T-helper 2 cell treated with Interferon-gamma antibody and Interleukin-4, amounts not matched to agents 5 μg/mL and 100 μg/mL, for 36 hours (primary cell): ENCODE measurements at regions not wholly inside any gene's neighbourhood (a gene's known extent, or its start where the extent isn't known, plus 50 kb on each side); places are given as distances from the start of the nearest gene placed in this dataset.

Experiments
- DNase-seq: peaks from one replicate; pipeline ENCODE4 v3.0.0; 2021; ENCODE audit warnings: low spot score
- H3K27ac Mint-ChIP-seq: one replicate; pipeline ENCODE4 v1.8.0; 2021; ENCODE audit warnings: mild to moderate bottlenecking, mixed read lengths
- H3K27me3 Mint-ChIP-seq: one replicate; pipeline ENCODE4 v1.8.0; 2021; ENCODE audit warnings: low read depth, mixed read lengths
- H3K36me3 Mint-ChIP-seq: one replicate; pipeline ENCODE4 v1.8.0; 2021; ENCODE audit warnings: low read depth, mixed read lengths
- H3K4me1 Mint-ChIP-seq: one replicate; pipeline ENCODE4 v1.8.0; 2021; ENCODE audit warnings: low read depth, mixed read lengths
- H3K4me3 Mint-ChIP-seq: one replicate; pipeline ENCODE4 v1.8.0; 2022; ENCODE audit warnings: mild to moderate bottlenecking, moderate library complexity, mixed read lengths
- H3K9me3 Mint-ChIP-seq: one replicate; pipeline ENCODE4 v1.8.0; 2021; ENCODE audit warnings: mixed read lengths

GRCh38 chr5:56490971-56491468 is 257.9 kb upstream of the ANKRD55 start:
- Mint-ChIP-seq H3K27ac (peak overlapping the region; percentile 83), H3K36me3 (peaks cover 6% of the 10 kb centered on the region), H3K4me3 (peak overlapping the region; percentile 58), H3K9me3 (peaks cover 13% of the 10 kb centered on the region), H3K4me1 (peaks cover 30% of the 10 kb centered on the region), H3K27me3 (no peaks in the 10 kb centered on the region)
- peak; percentile 70 for DNase-seq

DNA sequence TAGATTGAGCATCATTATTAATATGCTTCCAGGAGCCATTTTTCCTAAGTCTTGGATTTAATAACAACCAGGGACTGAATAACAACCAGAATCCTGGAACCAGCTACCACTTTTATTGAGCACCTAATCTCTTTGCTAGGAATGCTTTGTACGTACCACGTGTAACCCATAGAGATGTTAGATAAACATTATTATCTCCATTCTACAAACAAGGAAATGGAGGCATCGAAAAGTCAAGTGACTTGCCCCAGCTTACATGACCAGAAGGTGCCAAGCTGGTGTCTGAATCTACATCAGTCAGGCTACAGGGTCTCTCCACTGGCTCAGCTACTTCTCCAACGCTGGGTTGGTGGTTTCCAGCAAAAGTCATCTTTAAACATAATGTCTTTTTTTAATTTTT is 256.1 kb upstream of the ANKRD55 start:
- Mint-ChIP-seq H3K4me1 (peaks cover 26% of the 10 kb centered on the region), H3K36me3 (peaks cover 6% of the 10 kb centered on the region), H3K4me3 (no peak overlapping the region), H3K9me3 (peaks cover 13% of the 10 kb centered on the region), H3K27ac (no peak overlapping the region), H3K27me3 (no peaks in the 10 kb centered on the region)
- DNase-seq: no peak

- DNase-seq: no peak
- Mint-ChIP-seq H3K27me3 (no peaks in the 10 kb centered on the region), H3K27ac (no peak overlapping the region), H3K9me3 (peaks cover 19% of the 10 kb centered on the region), H3K4me3 (no peak overlapping the region), H3K4me1 (peaks cover 29% of the 10 kb centered on the region), H3K36me3 (peaks cover 6% of the 10 kb centered on the region)
Observed at GRCh38 chr5:56487528-56488115, 254.5 kb upstream of the ANKRD55 start.

- H3K4me1 Mint-ChIP-seq: peaks cover 40% of the 10 kb centered on the region
- H3K9me3 Mint-ChIP-seq: peaks cover 14% of the 10 kb centered on the region
- peak overlapping the region; percentile 83 for H3K4me3 Mint-ChIP-seq
- peaks cover 3% of the 10 kb centered on the region for H3K36me3 Mint-ChIP-seq
- no peak overlapping the region for H3K27ac Mint-ChIP-seq
- H3K27me3 Mint-ChIP-seq: no peaks in the 10 kb centered on the region
- no peak for DNase-seq
Observed at GRCh38 chr5:56482363-56482762, 249.2 kb upstream of the ANKRD55 start.

- no peaks in the 10 kb centered on the region for H3K27me3 Mint-ChIP-seq
Observed at GRCh38 chr5:56481428-56482357, 248.6 kb upstream of the ANKRD55 start.

DNA sequence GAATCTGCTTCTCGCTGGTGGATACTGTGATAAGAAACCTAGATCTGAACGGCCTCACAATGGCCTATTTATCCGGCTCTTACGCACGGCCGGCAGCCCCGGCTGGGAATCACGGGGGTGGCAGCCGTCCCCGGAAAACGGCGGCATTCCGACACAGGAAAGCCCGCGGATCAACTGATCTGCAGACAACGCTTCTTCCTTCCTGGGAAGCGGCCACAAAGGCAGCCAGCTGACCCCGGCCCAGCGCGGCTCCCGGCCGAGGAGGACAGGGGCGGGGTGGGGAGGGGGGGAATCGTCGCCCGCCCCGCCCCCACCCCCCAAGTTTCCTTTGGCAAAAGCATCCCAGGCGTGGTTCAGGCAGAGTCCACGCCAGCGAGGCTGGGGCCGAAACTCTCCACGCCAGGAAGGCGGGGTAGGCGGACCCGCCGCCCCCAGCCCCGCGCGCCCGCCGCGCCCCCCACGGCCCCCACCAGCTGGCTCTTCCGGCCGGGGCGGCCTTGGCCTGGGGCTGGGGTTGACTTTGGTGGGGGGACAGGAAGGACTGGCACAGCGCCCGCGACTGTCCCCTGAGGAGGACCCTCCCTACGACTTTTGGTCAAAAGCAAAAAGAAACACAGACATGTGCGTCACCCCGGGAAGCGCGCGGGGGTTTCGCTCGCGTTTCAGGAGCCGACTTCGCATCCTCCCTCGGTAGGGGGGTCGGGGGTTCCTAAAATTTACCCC is 247.7 kb upstream of the ANKRD55 start:
- peak overlapping the region; percentile 83 for H3K4me3 Mint-ChIP-seq
- no peak for DNase-seq
- H3K36me3 Mint-ChIP-seq: no peaks in the 10 kb centered on the region
- H3K27me3 Mint-ChIP-seq: no peaks in the 10 kb centered on the region
- H3K27ac Mint-ChIP-seq: peak overlapping the region; percentile 92
- H3K4me1 Mint-ChIP-seq: peaks cover 47% of the 10 kb centered on the region
- peaks cover 6% of the 10 kb centered on the region for H3K9me3 Mint-ChIP-seq

More at GRCh38 chr5:56481428-56482357, 248.6 kb upstream of the ANKRD55 start:
- peak; percentile 18 for DNase-seq
- peak overlapping the region; percentile 85 for H3K27ac Mint-ChIP-seq
- peak overlapping the region; percentile 83 for H3K4me3 Mint-ChIP-seq
- peaks cover 2% of the 10 kb centered on the region for H3K36me3 Mint-ChIP-seq
- peaks cover 41% of the 10 kb centered on the region for H3K4me1 Mint-ChIP-seq
- peaks cover 9% of the 10 kb centered on the region for H3K9me3 Mint-ChIP-seq

- Mint-ChIP-seq H3K4me1 (peaks cover 48% of the 10 kb centered on the region), H3K27ac (peak overlapping the region; percentile 92), H3K4me3 (peak overlapping the region; percentile 73), H3K9me3 (peaks cover 6% of the 10 kb centered on the region), H3K36me3 (no peaks in the 10 kb centered on the region), H3K27me3 (no peaks in the 10 kb centered on the region)
- peak; percentile 52 for DNase-seq
Observed at GRCh38 chr5:56480078-56480704, 247.1 kb upstream of the ANKRD55 start.

DNA sequence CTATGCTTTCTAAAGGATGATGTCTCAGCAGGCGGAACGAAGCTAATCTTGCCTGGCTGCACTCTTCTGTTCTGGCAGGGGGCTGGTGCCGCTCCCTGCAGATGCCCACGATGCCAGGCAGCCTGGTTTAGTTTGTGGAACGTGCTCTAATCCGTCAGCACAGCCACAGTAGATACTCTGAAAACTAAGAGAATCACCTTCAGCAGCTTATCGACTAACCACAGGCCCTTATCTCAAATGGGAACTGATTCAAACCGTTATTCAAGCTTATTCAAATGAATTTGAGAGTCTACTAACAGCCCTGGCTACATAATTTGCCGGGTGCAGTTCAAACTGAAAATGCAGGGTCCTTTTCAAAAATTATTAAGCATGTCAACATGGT is 246.6 kb upstream of the ANKRD55 start:
- H3K27me3 Mint-ChIP-seq: no peaks in the 10 kb centered on the region
- H3K9me3 Mint-ChIP-seq: peaks cover 6% of the 10 kb centered on the region
- peak overlapping the region; percentile 92 for H3K27ac Mint-ChIP-seq
- peak; percentile 52 for DNase-seq
- no peaks in the 10 kb centered on the region for H3K36me3 Mint-ChIP-seq
- peak overlapping the region; percentile 73 for H3K4me3 Mint-ChIP-seq
- peaks cover 48% of the 10 kb centered on the region for H3K4me1 Mint-ChIP-seq

- no peaks in the 10 kb centered on the region for H3K27me3 Mint-ChIP-seq
- DNase-seq: no peak
- H3K36me3 Mint-ChIP-seq: no peaks in the 10 kb centered on the region
- peaks cover 48% of the 10 kb centered on the region for H3K4me1 Mint-ChIP-seq
- peak overlapping the region; percentile 73 for H3K4me3 Mint-ChIP-seq
- H3K27ac Mint-ChIP-seq: peak overlapping the region; percentile 92
- peaks cover 6% of the 10 kb centered on the region for H3K9me3 Mint-ChIP-seq
Observed at GRCh38 chr5:56479126-56479525, 246.0 kb upstream of the ANKRD55 start.

- Mint-ChIP-seq H3K4me1 (peaks cover 48% of the 10 kb centered on the region), H3K27ac (no peak overlapping the region), H3K4me3 (no peak overlapping the region)
Observed at GRCh38 chr5:56478062-56478461, 244.9 kb upstream of the ANKRD55 start.

DNA sequence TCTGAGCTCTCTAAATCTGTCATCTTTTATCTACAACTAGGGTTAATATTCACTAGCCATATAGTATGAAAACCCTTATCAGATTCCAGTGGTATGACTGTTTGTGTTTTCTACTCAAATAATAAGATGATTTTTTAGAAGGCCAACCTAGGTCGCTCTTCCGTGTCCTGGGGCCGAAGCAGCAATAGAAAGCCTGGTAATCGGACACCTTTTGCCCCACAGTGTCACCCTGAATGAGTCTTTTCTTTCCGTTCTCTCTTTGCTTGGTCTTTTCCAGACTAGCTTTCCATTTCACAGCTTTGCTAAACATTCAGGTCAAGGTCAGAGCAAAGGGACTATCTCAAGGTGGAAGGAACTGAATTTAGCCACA is 243.3 kb upstream of the ANKRD55 start:
- DNase-seq: no peak
- H3K27ac Mint-ChIP-seq: no peak overlapping the region

More at GRCh38 chr5:56478062-56478461, 244.9 kb upstream of the ANKRD55 start:
- Mint-ChIP-seq H3K9me3 (peaks cover 3% of the 10 kb centered on the region), H3K27me3 (no peaks in the 10 kb centered on the region), H3K36me3 (no peaks in the 10 kb centered on the region)
- DNase-seq: no peak

DNA sequence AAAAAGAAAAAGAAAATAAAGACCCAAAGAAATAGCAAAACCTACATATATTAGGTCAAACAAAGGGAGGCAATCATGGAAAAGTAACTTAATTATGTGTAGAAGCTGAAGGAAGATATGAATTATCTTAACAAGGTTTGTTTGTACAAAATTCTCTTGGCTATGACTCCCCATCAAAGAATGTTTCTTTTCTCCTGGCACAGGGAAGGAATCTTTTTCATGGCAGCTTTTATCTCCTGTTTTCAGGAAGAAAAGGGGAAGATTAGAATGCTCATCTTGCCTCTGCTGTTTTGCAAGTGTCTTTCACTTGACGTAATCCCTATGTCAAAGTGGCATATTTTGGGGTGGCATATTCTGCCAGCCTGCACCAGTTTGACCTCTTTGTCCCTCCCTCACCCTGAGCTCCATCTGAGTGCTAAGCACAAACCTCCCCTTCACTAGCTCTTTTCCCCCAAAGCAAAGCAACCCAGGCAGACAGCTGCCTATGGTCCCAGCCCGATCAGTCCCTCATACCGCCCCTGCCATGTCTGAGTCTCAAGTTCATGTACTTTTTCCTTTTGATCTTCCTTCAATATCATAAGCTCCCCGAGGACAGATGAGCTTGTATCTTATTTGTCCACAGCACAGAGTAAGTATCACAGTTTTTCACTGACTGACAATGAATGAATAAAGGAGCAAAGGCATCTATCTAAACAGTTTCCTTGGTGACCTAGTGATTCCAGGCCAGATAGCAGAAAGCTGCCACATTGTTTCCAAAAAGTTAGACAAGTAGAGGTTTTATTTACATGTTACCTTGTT is 242.8 kb upstream of the ANKRD55 start:
- Mint-ChIP-seq H3K4me1 (peaks cover 30% of the 10 kb centered on the region), H3K27me3 (no peaks in the 10 kb centered on the region), H3K9me3 (no peaks in the 10 kb centered on the region), H3K27ac (no peak overlapping the region), H3K4me3 (no peak overlapping the region), H3K36me3 (no peaks in the 10 kb centered on the region)
- DNase-seq: no peak

More for the DNA sequence above, 243.3 kb upstream of the ANKRD55 start:
- H3K4me3 Mint-ChIP-seq: no peak overlapping the region
- H3K27me3 Mint-ChIP-seq: no peaks in the 10 kb centered on the region
- no peaks in the 10 kb centered on the region for H3K36me3 Mint-ChIP-seq
- H3K4me1 Mint-ChIP-seq: peaks cover 35% of the 10 kb centered on the region
- H3K9me3 Mint-ChIP-seq: no peaks in the 10 kb centered on the region

GRCh38 chr5:56471707-56472106 is 238.6 kb upstream of the ANKRD55 start:
- peaks cover 3% of the 10 kb centered on the region for H3K27me3 Mint-ChIP-seq
- DNase-seq: no peak
- H3K36me3 Mint-ChIP-seq: no peaks in the 10 kb centered on the region
- peaks cover 7% of the 10 kb centered on the region for H3K4me1 Mint-ChIP-seq
- H3K4me3 Mint-ChIP-seq: no peak overlapping the region
- H3K27ac Mint-ChIP-seq: no peak overlapping the region
- no peaks in the 10 kb centered on the region for H3K9me3 Mint-ChIP-seq
